ENCODE measurements at regions not wholly inside any gene's neighbourhood (a gene's known extent, or its start where the extent isn't known, plus 50 kb on each side); places are given as distances from the start of the nearest gene placed in this dataset.

GRCh38 chr14:22487401-22487800 is 101.6 kb downstream of the DAD1 start:
- DNase-seq, result no peak
- 82 to 92% (median 88%) methylated on average over 1 of the region's 1 CpG for WGBS, 5 donors
- intact Hi-C loops (cut with DNase I; ENCODE audit: low total_unique reads), result no loop called here
- peaks cover 0 to 76% (median 9%) of the 10 kb centered on the region in 6 donors for H3K4me1 ChIP-seq
- TF ChIP-seq POLR2A (IDR thresholded peaks at IDR 0.05) (no peak), CTCF (IDR thresholded peaks at IDR 0.05 in 8 of 11, conservative IDR thresholded peaks at IDR 0.05 in 3 of 11) (no peak), POLR2AphosphoS5 (IDR thresholded peaks at IDR 0.05) (no peak)
- H3K4me3 ChIP-seq, result peak overlapping the region in 1 of 8 donors; percentile 3
- H3K27ac ChIP-seq, result peak overlapping the region in 5 of 8 donors; percentile 2 to 90 (median 58)
- H3K9me3 ChIP-seq, result no peaks in the 10 kb centered on the region
- no peaks in the 10 kb centered on the region for H3K36me3 ChIP-seq
- H3K27me3 ChIP-seq (replicated peaks in 1 of 7), result no peaks in the 10 kb centered on the region

GRCh38 chr14:22486675-22487074 is 102.3 kb downstream of the DAD1 start:
- H3K27me3 ChIP-seq (replicated peaks in 1 of 7), result no peaks in the 10 kb centered on the region
- no peaks in the 10 kb centered on the region for H3K36me3 ChIP-seq
- H3K4me3 ChIP-seq, result peak overlapping the region in 1 of 8 donors; percentile 4
- no peak for DNase-seq
- H3K9me3 ChIP-seq, result no peaks in the 10 kb centered on the region
- WGBS, 5 donors, result 79 to 95% (median 84%) methylated on average over 5 of the region's 5 CpGs
- TF ChIP-seq CTCF (IDR thresholded peaks at IDR 0.05 in 8 of 11, conservative IDR thresholded peaks at IDR 0.05 in 3 of 11), result no peak
- TF ChIP-seq POLR2A (IDR thresholded peaks at IDR 0.05), result no peak
- TF ChIP-seq POLR2AphosphoS5 (IDR thresholded peaks at IDR 0.05), result no peak
- peaks cover 4 to 76% (median 13%) of the 10 kb centered on the region in 6 donors for H3K4me1 ChIP-seq
- peak overlapping the region in 5 of 8 donors; percentile 2 to 90 (median 65) for H3K27ac ChIP-seq
- intact Hi-C loops (cut with DNase I; ENCODE audit: low total_unique reads), result no loop called here

GRCh38 chr14:22485649-22486048 is 103.4 kb downstream of the DAD1 start:
- WGBS, 5 donors, result 69 to 82% (median 75%) methylated on average over 6 of the region's 6 CpGs
- intact Hi-C loops (cut with DNase I; ENCODE audit: low total_unique reads), result no loop called here
- no peaks in the 10 kb centered on the region for H3K27me3 ChIP-seq (replicated peaks in 1 of 7)
- no peaks in the 10 kb centered on the region for H3K36me3 ChIP-seq
- H3K9me3 ChIP-seq, result no peaks in the 10 kb centered on the region
- H3K4me1 ChIP-seq, result peaks cover 4 to 80% (median 17%) of the 10 kb centered on the region in 6 donors
- H3K4me3 ChIP-seq, result no peak overlapping the region
- peak overlapping the region in 6 of 8 donors; percentile 2 to 90 (median 47) for H3K27ac ChIP-seq
- TF ChIP-seq POLR2AphosphoS5 (IDR thresholded peaks at IDR 0.05), result no peak
- TF ChIP-seq CTCF (IDR thresholded peaks at IDR 0.05 in 8 of 11, conservative IDR thresholded peaks at IDR 0.05 in 3 of 11), result no peak
- TF ChIP-seq POLR2A (IDR thresholded peaks at IDR 0.05), result no peak
- no peak for DNase-seq

GRCh38 chr14:22485178-22485577 is 103.8 kb downstream of the DAD1 start:
- no peaks in the 10 kb centered on the region for H3K27me3 ChIP-seq (replicated peaks in 1 of 7)
- intact Hi-C loops (cut with DNase I; ENCODE audit: low total_unique reads), result no loop called here
- TF ChIP-seq POLR2A (IDR thresholded peaks at IDR 0.05) (no peak), POLR2AphosphoS5 (IDR thresholded peaks at IDR 0.05) (no peak), CTCF (IDR thresholded peaks at IDR 0.05 in 8 of 11, conservative IDR thresholded peaks at IDR 0.05 in 3 of 11) (no peak)
- H3K9me3 ChIP-seq, result no peaks in the 10 kb centered on the region
- H3K4me3 ChIP-seq, result no peak overlapping the region
- 70 to 86% (median 81%) methylated on average over 1 of the region's 1 CpG for WGBS, 5 donors
- H3K4me1 ChIP-seq, result peaks cover 4 to 80% (median 18%) of the 10 kb centered on the region in 6 donors
- no peak for DNase-seq
- no peaks in the 10 kb centered on the region for H3K36me3 ChIP-seq
- peak overlapping the region in 4 of 8 donors; percentile 29 to 90 (median 66) for H3K27ac ChIP-seq
